B cell (primary cell): ENCODE measurements at regions not wholly inside any gene's neighbourhood (a gene's known extent, or its start where the extent isn't known, plus 50 kb on each side); places are given as distances from the start of the nearest gene placed in this dataset.

Experiments used
- ATAC-seq: fragments of 200-7000 bp; cut with Tn5 transposase; one replicate; pipeline ENCODE4 v1.10.0; 2021; ENCODE audit warnings: low read depth, mild to moderate bottlenecking, moderate number of reproducible peaks, moderate library complexity
- CTCF ChIA-PET: fragments of 350-600 bp; sonication (Branson Sonifier 250); formaldehyde crosslinking; loops from one replicate; lab custom pipeline; 2021; ENCODE audit warnings: antibody characterized with exemption, inconsistent platforms; lab: Charles Lee
- POLR2A ChIA-PET: fragments of 350-600 bp; sonication (Branson Sonifier 250); formaldehyde crosslinking; loops from one replicate; lab custom pipeline; 2021; ENCODE audit warnings: antibody characterized with exemption; lab: Charles Lee
- DNase-seq: peaks from one replicate; pipeline ENCODE4 v3.0.0; 2013
- H2AFZ ChIP-seq: 2 replicates; pipeline ENCODE4 v1.6.1; 2012; ENCODE audit warnings: mild to moderate bottlenecking, low read depth, low read length; ENCODE audit not compliant: insufficient read depth, poor library complexity, severe bottlenecking
- H3K27ac ChIP-seq, 2 donors: 1 replicate in 1 of 2; 2 replicates in 1 of 2; pipeline ENCODE4 v1.5.1; 2012 to 2013; ENCODE audit warnings: low read length in 2 of 2, mild to moderate bottlenecking in 2 of 2, moderate library complexity in 1 of 2
- H3K27me3 ChIP-seq, 4 experiments: fragments of 200-600 bp in 1 of 4; sonication (generic) in 1 of 4; replicated peaks in 1 of 4; 1 replicate in 2 of 4; 2 replicates in 2 of 4; pipeline versions ENCODE4 v1.6.1 to v1.7.0; 2013 to 2016; ENCODE audit warnings: low read length in 3 of 4, mild to moderate bottlenecking in 2 of 4, mixed read lengths in 1 of 4, moderate library complexity in 1 of 4; ENCODE audit not compliant: insufficient read depth in 4 of 4, control insufficient read depth in 3 of 4; ENCODE audit errors: control extremely low read depth in 1 of 4
- H3K36me3 ChIP-seq, 2 experiments: replicated peaks in 1 of 2; 1 replicate in 1 of 2; 2 replicates in 1 of 2; pipeline versions ENCODE4 v1.6.1 to v1.7.1; 2013; ENCODE audit warnings: low read length in 1 of 2; ENCODE audit not compliant: insufficient read depth in 2 of 2, control insufficient read depth in 1 of 2; ENCODE audit errors: control extremely low read depth in 1 of 2, extremely low read depth in 1 of 2
- H3K4me1 ChIP-seq, 2 donors: fragments of 200-600 bp in 1 of 2; sonication (generic) in 1 of 2; 1 replicate in 1 of 2; 2 replicates in 1 of 2; pipeline versions ENCODE4 v1.5.1 to v1.6.1; 2013 to 2017; ENCODE audit warnings: low read length in 2 of 2; ENCODE audit not compliant: control insufficient read depth in 2 of 2, insufficient read depth in 2 of 2
- H3K4me2 ChIP-seq: replicated peaks from 2 replicates; pipeline ENCODE3; 2012; ENCODE audit warnings: mild to moderate bottlenecking, low read depth, low read length; ENCODE audit not compliant: poor library complexity, severe bottlenecking
- H3K4me3 ChIP-seq, 5 experiments: fragments of 200-600 bp in 1 of 5; sonication (generic) in 1 of 5; 1 replicate in 3 of 5; 2 replicates in 2 of 5; pipeline versions ENCODE4 v1.5.1 to v1.7.0; 2011 to 2016; ENCODE audit warnings: low read length in 4 of 5, mild to moderate bottlenecking in 4 of 5, low read depth in 2 of 5, control low read depth in 1 of 5, moderate library complexity in 1 of 5; ENCODE audit not compliant: insufficient read depth in 1 of 5; ENCODE audit errors: control extremely low read depth in 1 of 5, extremely low read depth in 1 of 5
- H3K79me2 ChIP-seq: fragments of 200-600 bp; sonication (generic); one replicate; pipeline ENCODE4 v1.6.0; 2016; ENCODE audit warnings: low read length; ENCODE audit not compliant: control insufficient read depth, insufficient read depth
- H3K9ac ChIP-seq: fragments of 200-600 bp; sonication (generic); 2 replicates; pipeline ENCODE4 v1.6.1; 2017; ENCODE audit warnings: mild to moderate bottlenecking, low read length, moderate library complexity
- H3K9me3 ChIP-seq, 3 donors: one replicate each; pipeline versions ENCODE4 v1.6.1 to v1.7.1; 2013; ENCODE audit warnings: low read length in 2 of 3; ENCODE audit not compliant: control insufficient read depth in 2 of 3, insufficient read depth in 1 of 3; ENCODE audit errors: control extremely low read depth in 1 of 3
- H4K20me1 ChIP-seq: 2 replicates; pipeline ENCODE4 v1.6.0; 2012; ENCODE audit warnings: mild to moderate bottlenecking, low read length; ENCODE audit not compliant: insufficient read depth, control insufficient read depth, poor library complexity, severe bottlenecking
- H3K27ac Mint-ChIP-seq: one replicate; pipeline ENCODE4 v1.8.0; 2021; ENCODE audit warnings: mixed read lengths
- H3K27me3 Mint-ChIP-seq: one replicate; pipeline ENCODE4 v1.8.0; 2021; ENCODE audit warnings: mixed read lengths
- H3K4me1 Mint-ChIP-seq: one replicate; pipeline ENCODE4 v1.8.0; 2021; ENCODE audit warnings: mixed read lengths
- H3K4me3 Mint-ChIP-seq: one replicate; pipeline ENCODE4 v1.8.0; 2021; ENCODE audit warnings: mixed read lengths
- H3K9me3 Mint-ChIP-seq: one replicate; pipeline ENCODE4 v1.8.0; 2022; ENCODE audit warnings: mixed read lengths; ENCODE audit not compliant: insufficient read depth
- CTCF ChIP-seq: fragments of 200-600 bp; IDR thresholded peaks from one replicate; pipeline ENCODE4 v1.8.0; 2022; ENCODE audit warnings: antibody characterized with exemption, mild to moderate bottlenecking
- EZH2 ChIP-seq: IDR thresholded peaks from 2 replicates; pipeline ENCODE4 v1.6.1; 2012; ENCODE audit warnings: borderline replicate concordance, low read depth, mild to moderate bottlenecking, moderate library complexity, low read length; ENCODE audit not compliant: insufficient read depth, poor library complexity, severe bottlenecking
- WGBS: methylation state at CpG from one replicate; pipeline ENCODE4 v1.1.5; 2013; ENCODE audit warnings: missing lambda C conversion rate; ENCODE audit not compliant: insufficient coverage; 5-methylcytosine and 5-hydroxymethylcytosine counted together
- intact Hi-C: fragments of 100-400 bp; cut with micrococcal nuclease; formaldehyde crosslinking; loops from one replicate; pipeline ENCODE4 v1.10.0; 2022

GRCh38 chr1:173360487-173361063, 116.6 kb upstream of the PRDX6 start:
- ATAC-seq (no peak), DNase-seq (peak; percentile 10)
- Histone ChIP-seq H4K20me1 (no peaks in the 10 kb centered on the region), H3K4me3 (no peak overlapping the region), H3K36me3 (no peaks in the 10 kb centered on the region), H3K4me2 (peak overlapping the region; percentile 20), H3K27ac (no peak overlapping the region), H2AFZ (no peak overlapping the region), H3K79me2 (no peaks in the 10 kb centered on the region), H3K9me3 (no peaks in the 10 kb centered on the region), H3K9ac (no peak overlapping the region), H3K4me1 (peaks cover 26 to 28% of the 10 kb centered on the region in 2 donors), H3K27me3 (no peaks in the 10 kb centered on the region)
- Mint-ChIP-seq H3K4me1 (peaks cover 38% of the 10 kb centered on the region), H3K27me3 (no peaks in the 10 kb centered on the region), H3K4me3 (peak overlapping the region; percentile 0), H3K9me3 (no peaks in the 10 kb centered on the region), H3K27ac (peak overlapping the region; percentile 21)
- TF ChIP-seq EZH2 (no peak), CTCF (no peak)
- CTCF ChIA-PET = interaction anchor here (0.5 to 1.3 kb wide), 3 partner anchors 11 to 1526 kb away, joined by 3 to 5 read pairs (median 4); no protein-coding TSS in a partner anchor
- intact Hi-C loops = no loop called here
- 10% methylated on average over 1 of the region's 3 CpGs for WGBS
- POLR2A ChIA-PET = no interaction called here

GRCh38 chr1:173362543-173362942, 114.6 kb upstream of the PRDX6 start:
- intact Hi-C loops = no loop called here
- H3K79me2 ChIP-seq = no peaks in the 10 kb centered on the region
- Mint-ChIP-seq H3K4me3 (no peak overlapping the region), H3K27me3 (no peaks in the 10 kb centered on the region), H3K27ac (no peak overlapping the region), H3K9me3 (no peaks in the 10 kb centered on the region), H3K4me1 (peaks cover 21% of the 10 kb centered on the region)
- POLR2A ChIA-PET = no interaction called here
- H3K27ac ChIP-seq = no peak overlapping the region
- no peak overlapping the region for H3K9ac ChIP-seq
- peaks cover 0 to 1% (median 0%) of the 10 kb centered on the region in 3 donors for H3K9me3 ChIP-seq
- CTCF ChIA-PET = no interaction called here
- H4K20me1 ChIP-seq = no peaks in the 10 kb centered on the region
- no peak overlapping the region for H3K4me2 ChIP-seq
- no peak for TF ChIP-seq CTCF
- no peaks in the 10 kb centered on the region for H3K27me3 ChIP-seq
- ATAC-seq (no peak), DNase-seq (no peak)
- no CpG with 5 or more reads among the region's 2 CpGs for WGBS
- peaks cover 15 to 16% of the 10 kb centered on the region in 2 donors for H3K4me1 ChIP-seq
- no peak overlapping the region for H2AFZ ChIP-seq
- H3K4me3 ChIP-seq = no peak overlapping the region
- no peaks in the 10 kb centered on the region for H3K36me3 ChIP-seq
